ENCODE measurements at regions not wholly inside any gene's neighbourhood (a gene's known extent, or its start where the extent isn't known, plus 50 kb on each side); places are given as distances from the start of the nearest gene placed in this dataset.

DNA sequence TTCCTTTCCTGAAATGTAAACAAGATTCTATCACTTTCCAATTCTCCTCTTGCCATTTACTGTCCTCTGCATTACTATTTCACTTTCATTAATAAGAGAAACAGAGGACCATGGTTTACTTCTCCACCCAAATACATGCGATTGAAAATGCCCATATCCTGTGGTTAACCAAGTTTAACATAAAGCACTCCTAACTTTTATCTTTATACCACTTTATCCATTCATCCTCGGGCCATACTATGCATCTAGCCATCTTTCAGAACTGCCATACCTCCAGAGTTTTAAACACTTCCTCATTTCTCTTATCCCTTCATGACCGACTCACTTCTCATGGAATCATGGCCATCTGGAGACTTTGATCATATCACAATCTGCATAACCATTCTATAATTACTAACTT, 1182.3 kb downstream of the CNTNAP5 start:
- TF ChIP-seq, protein P1, sequence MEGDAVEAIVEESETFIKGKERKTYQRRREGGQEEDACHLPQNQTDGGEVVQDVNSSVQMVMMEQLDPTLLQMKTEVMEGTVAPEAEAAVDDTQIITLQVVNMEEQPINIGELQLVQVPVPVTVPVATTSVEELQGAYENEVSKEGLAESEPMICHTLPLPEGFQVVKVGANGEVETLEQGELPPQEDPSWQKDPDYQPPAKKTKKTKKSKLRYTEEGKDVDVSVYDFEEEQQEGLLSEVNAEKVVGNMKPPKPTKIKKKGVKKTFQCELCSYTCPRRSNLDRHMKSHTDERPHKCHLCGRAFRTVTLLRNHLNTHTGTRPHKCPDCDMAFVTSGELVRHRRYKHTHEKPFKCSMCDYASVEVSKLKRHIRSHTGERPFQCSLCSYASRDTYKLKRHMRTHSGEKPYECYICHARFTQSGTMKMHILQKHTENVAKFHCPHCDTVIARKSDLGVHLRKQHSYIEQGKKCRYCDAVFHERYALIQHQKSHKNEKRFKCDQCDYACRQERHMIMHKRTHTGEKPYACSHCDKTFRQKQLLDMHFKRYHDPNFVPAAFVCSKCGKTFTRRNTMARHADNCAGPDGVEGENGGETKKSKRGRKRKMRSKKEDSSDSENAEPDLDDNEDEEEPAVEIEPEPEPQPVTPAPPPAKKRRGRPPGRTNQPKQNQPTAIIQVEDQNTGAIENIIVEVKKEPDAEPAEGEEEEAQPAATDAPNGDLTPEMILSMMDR (IDR thresholded peaks at IDR 0.05), result no peak
- no peak for TF ChIP-seq POLR2A (IDR thresholded peaks at IDR 0.05)
